ENCODE measurements at regions not wholly inside any gene's neighbourhood (a gene's known extent, or its start where the extent isn't known, plus 50 kb on each side); places are given as distances from the start of the nearest gene placed in this dataset.
"Not testable (repeated sequence)": the region's sequence is repeated elsewhere in the genome, so short reads cannot be mapped to it uniquely, and the experiment has no call there.

GRCh38 chr10:78663721-78664120, 405.0 kb upstream of the ZMIZ1 start:
- peaks cover 5% of the 10 kb centered on the region for H3K36me3 Mint-ChIP-seq (ENCODE audit: low read depth)
- H3K4me3 Mint-ChIP-seq (ENCODE audit: unreplicated experiment), result no peak overlapping the region
- H3K4me1 Mint-ChIP-seq (ENCODE audit: low read depth), result no peaks in the 10 kb centered on the region
- H3K27ac Mint-ChIP-seq (ENCODE audit: unreplicated experiment), result no peak overlapping the region
- H3K9me3 Mint-ChIP-seq (ENCODE audit: low read depth), result peaks cover 16% of the 10 kb centered on the region
- no peak for TF ChIP-seq CTCF (IDR thresholded peaks at IDR 0.05)
- peaks cover 8% of the 10 kb centered on the region for H3K27me3 Mint-ChIP-seq (ENCODE audit: low read depth)
- DNase-seq (ENCODE audit: low spot score), result no peak

GRCh38 chr10:78664929-78665553, 403.7 kb upstream of the ZMIZ1 start:
- Mint-ChIP-seq H3K36me3 (ENCODE audit: low read depth) (peaks cover 7% of the 10 kb centered on the region), H3K4me1 (ENCODE audit: low read depth) (no peaks in the 10 kb centered on the region), H3K27me3 (ENCODE audit: low read depth) (peaks cover 15% of the 10 kb centered on the region), H3K4me3 (ENCODE audit: unreplicated experiment) (no peak overlapping the region), H3K9me3 (ENCODE audit: low read depth) (peaks cover 22% of the 10 kb centered on the region), H3K27ac (ENCODE audit: unreplicated experiment) (no peak overlapping the region)
- no peak for DNase-seq (ENCODE audit: low spot score)
- peak; percentile 69 for TF ChIP-seq CTCF (IDR thresholded peaks at IDR 0.05)

- Mint-ChIP-seq H3K27me3 (ENCODE audit: low read depth) (peaks cover 18% of the 10 kb centered on the region), H3K9me3 (ENCODE audit: low read depth) (peaks cover 12% of the 10 kb centered on the region), H3K36me3 (ENCODE audit: low read depth) (peaks cover 2% of the 10 kb centered on the region), H3K4me1 (ENCODE audit: low read depth) (no peaks in the 10 kb centered on the region), H3K27ac (ENCODE audit: unreplicated experiment) (no peak overlapping the region), H3K4me3 (ENCODE audit: unreplicated experiment) (no peak overlapping the region)
- DNase-seq (ENCODE audit: low spot score), result no peak
- no peak for TF ChIP-seq CTCF (IDR thresholded peaks at IDR 0.05)
Observed at GRCh38 chr10:78672918-78673317, 395.8 kb upstream of the ZMIZ1 start.

- H3K27me3 Mint-ChIP-seq (ENCODE audit: low read depth), result peaks cover 14% of the 10 kb centered on the region
- not testable (repeated sequence) for DNase-seq (ENCODE audit: low spot score); H3K4me1 Mint-ChIP-seq (ENCODE audit: low read depth)
Observed at GRCh38 chr10:78681141-78681540, 387.6 kb upstream of the ZMIZ1 start.

GRCh38 chr10:78681986-78682385, 386.8 kb upstream of the ZMIZ1 start:
- not testable (repeated sequence) for DNase-seq (ENCODE audit: low spot score); H3K27ac Mint-ChIP-seq (ENCODE audit: unreplicated experiment); H3K36me3 Mint-ChIP-seq (ENCODE audit: low read depth); H3K4me3 Mint-ChIP-seq (ENCODE audit: unreplicated experiment); H3K4me1 Mint-ChIP-seq (ENCODE audit: low read depth)
- Mint-ChIP-seq H3K9me3 (ENCODE audit: low read depth) (peaks cover 11% of the 10 kb centered on the region), H3K27me3 (ENCODE audit: low read depth) (peaks cover 14% of the 10 kb centered on the region)

More at GRCh38 chr10:78681141-78681540, 387.6 kb upstream of the ZMIZ1 start:
- H3K36me3 Mint-ChIP-seq (ENCODE audit: low read depth); H3K27ac Mint-ChIP-seq (ENCODE audit: unreplicated experiment); H3K4me3 Mint-ChIP-seq (ENCODE audit: unreplicated experiment): not testable (repeated sequence)
- H3K9me3 Mint-ChIP-seq (ENCODE audit: low read depth), result peaks cover 11% of the 10 kb centered on the region

- no peak for TF ChIP-seq CTCF (IDR thresholded peaks at IDR 0.05)
- Mint-ChIP-seq H3K4me1 (ENCODE audit: low read depth) (peaks cover 9% of the 10 kb centered on the region), H3K9me3 (ENCODE audit: low read depth) (peaks cover 11% of the 10 kb centered on the region), H3K36me3 (ENCODE audit: low read depth) (peaks cover 4% of the 10 kb centered on the region), H3K27me3 (ENCODE audit: low read depth) (peaks cover 9% of the 10 kb centered on the region), H3K4me3 (ENCODE audit: unreplicated experiment) (no peak overlapping the region), H3K27ac (ENCODE audit: unreplicated experiment) (no peak overlapping the region)
- no peak for DNase-seq (ENCODE audit: low spot score)
Observed at GRCh38 chr10:78684947-78685346, 383.8 kb upstream of the ZMIZ1 start.
